GM23248 (cell line): ENCODE measurements at regions not wholly inside any gene's neighbourhood (a gene's known extent, or its start where the extent isn't known, plus 50 kb on each side); places are given as distances from the start of the nearest gene placed in this dataset.
A peak's percentile ranks its signal among the peaks of the same experiment; 100 is the strongest.

Experiments used
- DNase-seq: peaks from one replicate; pipeline ENCODE4 v3.0.0-alpha.2; 2015
- H2AFZ ChIP-seq: fragments of 200-600 bp; sonication (generic); 2 replicates; pipeline ENCODE4 v1.6.1; 2016; ENCODE audit warnings: antibody characterized with exemption
- H3F3A ChIP-seq: fragments of 200-600 bp; sonication (generic); 2 replicates; pipeline ENCODE4 v1.6.1; 2016; ENCODE audit warnings: mild to moderate bottlenecking, antibody characterized with exemption, mixed run types; ENCODE audit not compliant: insufficient read depth
- H3K27ac ChIP-seq: fragments of 200-600 bp; sonication (generic); 2 replicates; pipeline ENCODE4 v1.5.1; 2016; ENCODE audit warnings: mild to moderate bottlenecking
- H3K27me3 ChIP-seq: fragments of 200-600 bp; sonication (generic); replicated peaks from 2 replicates; pipeline ENCODE4 v1.6.1; 2016; ENCODE audit warnings: mild to moderate bottlenecking; ENCODE audit not compliant: insufficient read depth
- H3K36me3 ChIP-seq: fragments of 200-600 bp; sonication (generic); 2 replicates; pipeline ENCODE4 v1.6.1; 2016; ENCODE audit warnings: low read depth, mild to moderate bottlenecking
- H3K4me1 ChIP-seq: fragments of 200-600 bp; sonication (generic); 2 replicates; pipeline ENCODE4 v1.6.1; 2016; ENCODE audit warnings: mild to moderate bottlenecking; ENCODE audit not compliant: insufficient read depth
- H3K4me2 ChIP-seq: fragments of 200-600 bp; sonication (generic); one replicate; pipeline ENCODE4 v1.6.1; 2016; ENCODE audit warnings: mild to moderate bottlenecking; ENCODE audit not compliant: unreplicated experiment
- H3K4me3 ChIP-seq: fragments of 200-600 bp; sonication (generic); 2 replicates; pipeline ENCODE4 v1.5.1; 2016; ENCODE audit warnings: mild to moderate bottlenecking
- H3K79me2 ChIP-seq: fragments of 200-600 bp; sonication (generic); 2 replicates; pipeline ENCODE4 v1.6.1; 2016; ENCODE audit warnings: mild to moderate bottlenecking; ENCODE audit not compliant: insufficient read depth
- H3K9ac ChIP-seq: fragments of 200-600 bp; sonication (generic); 2 replicates; pipeline ENCODE4 v1.6.1; 2016; ENCODE audit warnings: mild to moderate bottlenecking
- H3K9me2 ChIP-seq: fragments of 200-600 bp; sonication (generic); 2 replicates; pipeline ENCODE4 v1.6.1; 2016; ENCODE audit warnings: mixed run types, mild to moderate bottlenecking, moderate library complexity; ENCODE audit not compliant: insufficient read depth
- H3K9me3 ChIP-seq: fragments of 200-600 bp; sonication (generic); one replicate; pipeline ENCODE4 v1.6.1; 2017; ENCODE audit warnings: low read depth
- H4K20me1 ChIP-seq: fragments of 200-600 bp; sonication (generic); 2 replicates; pipeline ENCODE4 v1.6.0; 2016; ENCODE audit not compliant: insufficient read depth
- EZH2 ChIP-seq: fragments of 200-600 bp; sonication (generic); IDR thresholded peaks from 2 replicates; pipeline ENCODE4 v1.6.1; 2018; ENCODE audit warnings: antibody characterized with exemption, mild to moderate bottlenecking; ENCODE audit not compliant: insufficient read depth, poor library complexity, severe bottlenecking
- EZH2phosphoT487 ChIP-seq: fragments of 200-600 bp; sonication (generic); IDR thresholded peaks from 2 replicates; pipeline ENCODE4 v1.6.1; 2018; ENCODE audit warnings: antibody characterized with exemption, moderate library complexity, mild to moderate bottlenecking, low read depth; ENCODE audit not compliant: insufficient read depth
- WGBS, 2 experiments: methylation state at CpG; one replicate each; pipeline ENCODE4 v1.1.6; 2015 to 2017; ENCODE audit warnings: low lambda C conversion rate in 2 of 2, low coverage in 1 of 2; ENCODE audit errors: missing lambda C conversion rate in 2 of 2; 5-methylcytosine and 5-hydroxymethylcytosine counted together
- in situ Hi-C: fragments of 300-500 bp; cut with MboI; formaldehyde crosslinking; loops from 2 replicates; pipeline ENCODE4 v1.15.0; 2020

DNA sequence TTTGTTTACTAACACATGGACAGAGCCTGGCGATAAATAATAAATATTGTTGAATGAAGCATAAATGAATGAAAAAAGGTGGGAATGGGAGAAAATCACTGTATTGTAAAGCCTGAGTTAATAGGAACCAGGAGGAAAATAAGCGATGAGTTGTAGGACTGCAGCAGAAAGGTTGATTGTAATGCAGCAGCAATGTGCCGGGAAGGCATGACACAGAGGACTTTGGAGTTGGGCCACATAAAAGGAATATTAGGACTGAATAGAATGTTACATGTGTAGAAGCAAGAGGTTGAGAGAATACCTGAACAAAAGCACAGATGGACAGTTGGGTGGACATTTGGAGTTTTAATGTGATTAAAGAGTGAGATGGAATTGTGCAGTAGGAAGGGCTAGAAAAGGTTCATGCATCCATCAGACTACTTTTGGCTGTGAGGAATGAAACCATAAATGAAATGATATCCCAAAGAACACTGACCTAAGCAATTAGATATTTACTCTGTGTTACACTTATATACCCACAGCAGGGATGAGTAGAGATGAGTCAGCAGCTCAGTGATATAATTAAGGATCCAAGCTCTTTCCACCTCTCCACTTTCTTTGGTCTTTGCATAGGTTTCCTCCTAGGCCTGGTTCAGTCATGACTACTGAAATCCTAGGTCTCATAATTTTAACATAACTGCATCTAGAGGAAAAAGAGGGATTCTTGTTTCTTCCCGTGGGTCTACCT lies 55.4 kb downstream of the CCER1 start:
- WGBS, 2 experiments, result 47 to 51% methylated on average over 4 of the region's 4 CpGs
- H3K27ac ChIP-seq, result peak overlapping the region; percentile 22; the same call in 1 of the 2 replicates
- in situ Hi-C loops, result no loop called here

DNA sequence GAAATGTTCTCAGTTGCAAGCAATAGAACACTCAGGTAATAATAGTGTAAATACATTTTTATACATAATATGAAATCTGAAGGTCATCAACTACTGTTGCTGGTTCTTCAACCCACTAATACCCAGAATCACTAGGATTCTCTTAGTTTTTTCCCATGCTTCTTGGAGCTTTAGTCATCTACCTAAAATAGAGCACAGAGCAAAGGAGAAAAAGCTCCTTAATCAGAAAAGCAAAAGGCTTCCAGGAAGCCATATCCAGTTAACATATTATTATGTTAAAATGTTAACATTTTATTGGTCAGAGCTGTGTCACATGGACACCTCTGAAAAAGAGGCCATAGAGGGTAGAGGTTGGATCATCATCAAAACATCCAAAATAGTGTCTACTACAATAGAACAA lies 57.0 kb downstream of the CCER1 start:
- no peaks in the 10 kb centered on the region for H3K9me3 ChIP-seq
- in situ Hi-C loops, result no loop called here
- no peak overlapping the region for H3K9ac ChIP-seq
- no peak overlapping the region for H2AFZ ChIP-seq
- H3K9me2 ChIP-seq, result no peaks in the 10 kb centered on the region
- TF ChIP-seq EZH2phosphoT487 (no peak), EZH2 (no peak)
- peaks cover 33% of the 10 kb centered on the region for H3F3A ChIP-seq
- H4K20me1 ChIP-seq, result no peaks in the 10 kb centered on the region
- DNase-seq, result peak; percentile 24
- no peak overlapping the region for H3K27ac ChIP-seq
- no peak overlapping the region for H3K4me3 ChIP-seq
- peaks cover 41% of the 10 kb centered on the region for H3K4me1 ChIP-seq
- no peak overlapping the region for H3K4me2 ChIP-seq
- H3K79me2 ChIP-seq, result no peaks in the 10 kb centered on the region
- no peaks in the 10 kb centered on the region for H3K36me3 ChIP-seq
- no peaks in the 10 kb centered on the region for H3K27me3 ChIP-seq

More for the DNA sequence above, 55.4 kb downstream of the CCER1 start:
- H3K4me1 ChIP-seq, result peaks cover 41% of the 10 kb centered on the region
- no peaks in the 10 kb centered on the region for H3K79me2 ChIP-seq
- no peak overlapping the region for H3K9ac ChIP-seq
- H3K9me2 ChIP-seq, result no peaks in the 10 kb centered on the region
- peak; percentile 71 for DNase-seq
- H2AFZ ChIP-seq, result no peak overlapping the region
- no peaks in the 10 kb centered on the region for H3K9me3 ChIP-seq
- TF ChIP-seq EZH2 (no peak), EZH2phosphoT487 (no peak)
- H3K4me2 ChIP-seq, result peak overlapping the region; percentile 32
- no peaks in the 10 kb centered on the region for H3K36me3 ChIP-seq
- H3K4me3 ChIP-seq, result no peak overlapping the region
- no peaks in the 10 kb centered on the region for H3K27me3 ChIP-seq
- H3F3A ChIP-seq, result peaks cover 33% of the 10 kb centered on the region
- no peaks in the 10 kb centered on the region for H4K20me1 ChIP-seq

DNA sequence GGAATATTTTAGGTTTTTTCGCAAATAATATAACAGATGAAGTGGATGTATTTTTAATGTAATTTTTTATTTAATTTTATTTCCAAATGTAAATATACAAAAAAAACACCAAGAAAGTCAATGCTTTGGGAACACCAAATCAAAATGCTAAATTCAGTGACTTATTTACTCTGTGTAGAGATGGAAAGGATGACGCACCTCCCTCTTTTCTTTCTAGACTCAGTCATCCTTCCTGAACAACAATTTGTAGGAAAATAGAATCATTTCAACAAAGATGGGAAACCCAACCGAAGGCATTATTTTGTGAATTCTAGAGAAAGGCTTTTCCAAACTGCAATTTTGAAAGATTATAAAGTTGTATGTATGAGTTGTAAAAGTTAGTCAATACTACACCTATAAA lies 57.7 kb downstream of the CCER1 start:
- Histone ChIP-seq H3K79me2 (no peaks in the 10 kb centered on the region), H3K36me3 (no peaks in the 10 kb centered on the region), H2AFZ (no peak overlapping the region), H3K4me1 (peaks cover 41% of the 10 kb centered on the region), H3K9me2 (no peaks in the 10 kb centered on the region), H3K4me3 (no peak overlapping the region), H3K9me3 (no peaks in the 10 kb centered on the region), H3K9ac (no peak overlapping the region), H3K4me2 (no peak overlapping the region), H3K27ac (no peak overlapping the region), H3K27me3 (no peaks in the 10 kb centered on the region), H4K20me1 (no peaks in the 10 kb centered on the region), H3F3A (peaks cover 33% of the 10 kb centered on the region)
- DNase-seq, result no peak
- TF ChIP-seq EZH2, result no peak
- no peak for TF ChIP-seq EZH2phosphoT487
- WGBS, 2 experiments, result 98 to 100% methylated on average over 3 of the region's 3 CpGs
- in situ Hi-C loops, result no loop called here

DNA sequence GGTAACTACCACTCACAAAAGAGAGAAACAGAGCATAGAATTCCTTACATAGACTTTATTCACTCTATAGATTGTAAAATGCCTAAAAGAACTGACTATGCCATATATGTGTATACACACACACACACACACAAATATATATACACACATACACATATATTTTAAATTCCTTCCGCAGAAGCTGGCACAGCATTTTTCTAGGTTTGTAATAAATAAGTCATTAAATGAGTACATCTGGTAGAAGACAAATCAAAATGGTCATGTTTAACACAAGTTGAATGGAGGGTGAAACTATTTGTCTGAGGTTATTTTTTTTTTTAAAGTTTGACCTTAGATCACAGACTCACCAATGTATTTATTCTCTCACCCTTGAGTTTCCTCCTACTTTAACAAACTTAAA lies 58.2 kb downstream of the CCER1 start:
- no peaks in the 10 kb centered on the region for H3K9me3 ChIP-seq
- no peak overlapping the region for H3K4me3 ChIP-seq
- peaks cover 33% of the 10 kb centered on the region for H3F3A ChIP-seq
- no peaks in the 10 kb centered on the region for H3K79me2 ChIP-seq
- no peaks in the 10 kb centered on the region for H3K9me2 ChIP-seq
- H3K4me2 ChIP-seq, result peak overlapping the region; percentile 6
- in situ Hi-C loops, result no loop called here
- no peak overlapping the region for H3K9ac ChIP-seq
- 95 to 100% methylated on average over 1 of the region's 1 CpG for WGBS, 2 experiments
- H3K27ac ChIP-seq, result 0 out of 2 replicates have a peak overlapping the region, but pooled peaks have one; percentile 10
- H3K36me3 ChIP-seq, result no peaks in the 10 kb centered on the region
- H2AFZ ChIP-seq, result no peak overlapping the region
- no peaks in the 10 kb centered on the region for H4K20me1 ChIP-seq
- DNase-seq, result no peak
- H3K27me3 ChIP-seq, result no peaks in the 10 kb centered on the region
- peaks cover 41% of the 10 kb centered on the region for H3K4me1 ChIP-seq
- TF ChIP-seq EZH2phosphoT487 (no peak), EZH2 (no peak)

DNA sequence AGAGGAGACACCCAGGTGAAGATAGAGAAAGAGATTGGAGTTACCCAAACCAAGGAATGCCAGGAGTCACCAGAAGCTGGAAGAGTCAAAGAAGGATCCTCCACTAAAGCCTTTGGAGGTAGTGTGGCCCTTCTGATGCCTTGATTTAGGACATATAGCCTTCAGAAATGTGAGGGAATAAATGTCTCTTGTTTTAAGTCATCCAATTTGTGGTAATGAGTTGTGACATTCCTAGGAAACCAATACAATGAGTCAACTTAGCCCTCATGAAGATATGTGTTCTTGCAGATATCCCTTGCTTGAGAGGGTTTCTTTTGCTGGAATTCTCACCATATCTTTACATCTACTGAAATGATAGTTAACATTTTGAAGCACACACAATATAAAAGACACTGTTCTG lies 58.8 kb downstream of the CCER1 start:
- Histone ChIP-seq H3K36me3 (no peaks in the 10 kb centered on the region), H3K9me2 (no peaks in the 10 kb centered on the region), H3K9ac (no peak overlapping the region), H3K27ac (0 out of 2 replicates have a peak overlapping the region, but pooled peaks have one; percentile 10), H3K27me3 (no peaks in the 10 kb centered on the region), H2AFZ (no peak overlapping the region), H3K4me2 (peak overlapping the region; percentile 6), H3K9me3 (no peaks in the 10 kb centered on the region), H4K20me1 (no peaks in the 10 kb centered on the region), H3K4me3 (no peak overlapping the region), H3K79me2 (no peaks in the 10 kb centered on the region), H3K4me1 (peaks cover 41% of the 10 kb centered on the region), H3F3A (peaks cover 33% of the 10 kb centered on the region)
- TF ChIP-seq EZH2 (no peak), EZH2phosphoT487 (no peak)
- in situ Hi-C loops, result no loop called here
- peak; percentile 62 for DNase-seq
